Neural progenitor cell (in vitro differentiated cells): ENCODE measurements at regions not wholly inside any gene's neighbourhood (a gene's known extent, or its start where the extent isn't known, plus 50 kb on each side); places are given as distances from the start of the nearest gene placed in this dataset.

ENCODE experiments used
- DNase-seq: peaks from one replicate; pipeline ENCODE4 v3.0.0-alpha.2; 2016; ENCODE audit warnings: low spot score
- H2AFZ ChIP-seq: fragments of 200-600 bp; sonication (generic); replicated peaks from 2 replicates; pipeline ENCODE4 v1.6.1; 2016; ENCODE audit warnings: antibody characterized with exemption
- H3F3A ChIP-seq: fragments of 200-600 bp; sonication (generic); 2 replicates; pipeline ENCODE4 v1.6.1; 2016; ENCODE audit warnings: antibody characterized with exemption, low read depth
- H3K27ac ChIP-seq: fragments of 200-600 bp; sonication (generic); 2 replicates; pipeline ENCODE4 v1.5.1; 2016; ENCODE audit warnings: mild to moderate bottlenecking
- H3K27me3 ChIP-seq: fragments of 200-600 bp; sonication (generic); 2 replicates; pipeline ENCODE4 v1.6.1; 2016; ENCODE audit warnings: mild to moderate bottlenecking, moderate library complexity
- H3K36me3 ChIP-seq: fragments of 200-600 bp; sonication (generic); 2 replicates; pipeline ENCODE4 v1.5.1; 2016
- H3K4me1 ChIP-seq: fragments of 200-600 bp; sonication (generic); 2 replicates; pipeline ENCODE4 v1.6.1; 2016; ENCODE audit warnings: mixed run types
- H3K4me2 ChIP-seq: fragments of 200-600 bp; sonication (generic); 2 replicates; pipeline ENCODE4 v1.6.1; 2016
- H3K4me3 ChIP-seq: fragments of 200-600 bp; sonication (generic); 2 replicates; pipeline ENCODE4 v1.5.1; 2016
- H3K79me2 ChIP-seq: fragments of 200-600 bp; sonication (generic); 2 replicates; pipeline ENCODE4 v1.6.1; 2016; ENCODE audit warnings: low read depth
- H3K9ac ChIP-seq: fragments of 200-600 bp; sonication (generic); 2 replicates; pipeline ENCODE4 v1.6.1; 2016
- H3K9me3 ChIP-seq: fragments of 200-600 bp; sonication (generic); 2 replicates; pipeline ENCODE4 v1.5.1; 2016; ENCODE audit warnings: low read depth
- H4K20me1 ChIP-seq: fragments of 200-600 bp; sonication (generic); 2 replicates; pipeline ENCODE4 v1.6.1; 2016; ENCODE audit warnings: low read depth
- H3K27ac Mint-ChIP-seq: 3 replicates; pipeline ENCODE4 v1.8.0; 2021; ENCODE audit warnings: mixed read lengths
- H3K27me3 Mint-ChIP-seq: 2 replicates; pipeline ENCODE4 v1.8.0; 2022; ENCODE audit warnings: low read depth, mild to moderate bottlenecking, inconsistent platforms, moderate library complexity, mixed read lengths; ENCODE audit not compliant: insufficient read depth
- H3K36me3 Mint-ChIP-seq: 3 replicates; pipeline ENCODE4 v1.8.0; 2021; ENCODE audit warnings: mixed read lengths
- H3K4me1 Mint-ChIP-seq: 3 replicates; pipeline ENCODE4 v1.8.0; 2021; ENCODE audit warnings: mixed read lengths
- H3K4me3 Mint-ChIP-seq: 3 replicates; pipeline ENCODE4 v1.8.0; 2021; ENCODE audit warnings: mild to moderate bottlenecking, moderate library complexity, mixed read lengths
- H3K9me3 Mint-ChIP-seq: 3 replicates; pipeline ENCODE4 v1.8.0; 2020; ENCODE audit warnings: mixed read lengths
- EZH2 ChIP-seq: fragments of 200-600 bp; sonication (generic); IDR thresholded peaks from 2 replicates; pipeline ENCODE4 v1.6.1; 2017; ENCODE audit warnings: antibody characterized with exemption, mild to moderate bottlenecking, moderate library complexity
- EZH2phosphoT487 ChIP-seq: fragments of 200-600 bp; sonication (generic); IDR thresholded peaks from 2 replicates; pipeline ENCODE4 v1.6.1; 2017; ENCODE audit warnings: antibody characterized with exemption
- TF ChIP-seq, protein P1 (sequence below): fragments of 200-600 bp; sonication (generic); IDR thresholded peaks from 2 replicates; pipeline ENCODE4 v1.5.1; 2017; ENCODE audit warnings: antibody characterized with exemption, mild to moderate bottlenecking

DNA sequence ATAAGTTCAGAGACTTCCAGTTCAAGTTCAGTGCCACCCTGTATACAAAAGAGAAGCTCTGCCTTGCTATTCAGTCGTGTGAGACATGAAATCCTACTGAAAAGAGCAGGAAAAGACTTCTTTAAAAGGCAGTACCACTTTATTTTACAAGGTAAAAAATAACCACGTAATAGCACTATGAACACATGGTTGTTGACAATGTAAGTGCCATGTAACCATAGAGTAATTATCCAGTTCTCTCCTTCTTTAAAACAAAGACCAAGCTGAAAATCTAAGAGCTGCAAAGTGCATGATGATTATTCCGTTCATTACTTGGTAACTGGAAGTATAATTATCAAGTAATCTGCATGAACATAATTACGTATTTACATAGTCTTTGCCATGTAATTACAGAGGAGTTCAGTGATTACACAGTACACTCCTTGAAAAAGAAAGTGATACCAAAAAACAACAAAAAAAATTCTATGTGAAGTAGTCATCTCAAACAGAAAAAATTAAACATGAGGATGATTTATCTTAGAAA is 288.7 kb downstream of the EFNB2 start:
- Mint-ChIP-seq H3K36me3 (no peaks in the 10 kb centered on the region), H3K9me3 (no peaks in the 10 kb centered on the region), H3K27me3 (peaks cover 2% of the 10 kb centered on the region), H3K27ac (no peak overlapping the region), H3K4me1 (peaks cover 11% of the 10 kb centered on the region), H3K4me3 (no peak overlapping the region)
- no peak for DNase-seq
- H3K27me3 ChIP-seq: no peaks in the 10 kb centered on the region
- H3K27ac ChIP-seq: no peak overlapping the region
- no peaks in the 10 kb centered on the region for H3K36me3 ChIP-seq
- no peak overlapping the region for H2AFZ ChIP-seq
- no peaks in the 10 kb centered on the region for H3K79me2 ChIP-seq
- H3K4me3 ChIP-seq: no peak overlapping the region
- H3K4me1 ChIP-seq: no peaks in the 10 kb centered on the region
- TF ChIP-seq EZH2: no peak
- no peak for TF ChIP-seq EZH2phosphoT487
- TF ChIP-seq, protein P1, sequence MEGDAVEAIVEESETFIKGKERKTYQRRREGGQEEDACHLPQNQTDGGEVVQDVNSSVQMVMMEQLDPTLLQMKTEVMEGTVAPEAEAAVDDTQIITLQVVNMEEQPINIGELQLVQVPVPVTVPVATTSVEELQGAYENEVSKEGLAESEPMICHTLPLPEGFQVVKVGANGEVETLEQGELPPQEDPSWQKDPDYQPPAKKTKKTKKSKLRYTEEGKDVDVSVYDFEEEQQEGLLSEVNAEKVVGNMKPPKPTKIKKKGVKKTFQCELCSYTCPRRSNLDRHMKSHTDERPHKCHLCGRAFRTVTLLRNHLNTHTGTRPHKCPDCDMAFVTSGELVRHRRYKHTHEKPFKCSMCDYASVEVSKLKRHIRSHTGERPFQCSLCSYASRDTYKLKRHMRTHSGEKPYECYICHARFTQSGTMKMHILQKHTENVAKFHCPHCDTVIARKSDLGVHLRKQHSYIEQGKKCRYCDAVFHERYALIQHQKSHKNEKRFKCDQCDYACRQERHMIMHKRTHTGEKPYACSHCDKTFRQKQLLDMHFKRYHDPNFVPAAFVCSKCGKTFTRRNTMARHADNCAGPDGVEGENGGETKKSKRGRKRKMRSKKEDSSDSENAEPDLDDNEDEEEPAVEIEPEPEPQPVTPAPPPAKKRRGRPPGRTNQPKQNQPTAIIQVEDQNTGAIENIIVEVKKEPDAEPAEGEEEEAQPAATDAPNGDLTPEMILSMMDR: no peak
- H3F3A ChIP-seq: no peaks in the 10 kb centered on the region
- no peak overlapping the region for H3K9ac ChIP-seq
- H4K20me1 ChIP-seq: no peaks in the 10 kb centered on the region
- no peaks in the 10 kb centered on the region for H3K9me3 ChIP-seq
- no peak overlapping the region for H3K4me2 ChIP-seq

DNA sequence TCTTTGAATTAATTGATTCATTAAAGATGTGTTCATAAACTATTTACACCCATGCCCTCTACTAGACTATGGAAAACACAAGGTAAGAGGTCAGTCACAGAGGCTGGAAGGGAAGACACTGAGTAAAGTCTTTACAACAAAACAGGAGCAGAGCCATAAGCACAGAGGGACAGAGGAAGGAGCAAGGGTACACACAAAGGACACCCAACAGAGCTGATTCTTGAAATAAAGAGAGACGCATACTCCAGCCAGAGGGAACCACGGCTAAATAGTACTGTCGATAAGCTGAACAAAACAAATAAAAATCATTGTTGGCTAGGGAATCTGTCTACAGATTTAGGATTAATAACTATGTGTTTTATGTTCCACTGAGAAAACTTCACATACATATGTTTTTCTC is 289.2 kb downstream of the EFNB2 start:
- Histone ChIP-seq H3F3A (no peaks in the 10 kb centered on the region), H3K36me3 (no peaks in the 10 kb centered on the region), H3K27ac (no peak overlapping the region), H3K79me2 (no peaks in the 10 kb centered on the region), H3K4me2 (no peak overlapping the region), H3K9ac (no peak overlapping the region), H3K4me1 (no peaks in the 10 kb centered on the region), H2AFZ (no peak overlapping the region), H3K9me3 (no peaks in the 10 kb centered on the region), H3K4me3 (no peak overlapping the region), H4K20me1 (no peaks in the 10 kb centered on the region), H3K27me3 (no peaks in the 10 kb centered on the region)
- H3K4me3 Mint-ChIP-seq: no peak overlapping the region
- H3K9me3 Mint-ChIP-seq: no peaks in the 10 kb centered on the region
- H3K36me3 Mint-ChIP-seq: no peaks in the 10 kb centered on the region
- peak; percentile 29 for DNase-seq
- H3K4me1 Mint-ChIP-seq: peaks cover 11% of the 10 kb centered on the region
- H3K27me3 Mint-ChIP-seq: peaks cover 2% of the 10 kb centered on the region
- TF ChIP-seq, protein P1: no peak
- no peak for TF ChIP-seq EZH2
- no peak for TF ChIP-seq EZH2phosphoT487
- H3K27ac Mint-ChIP-seq: no peak overlapping the region

DNA sequence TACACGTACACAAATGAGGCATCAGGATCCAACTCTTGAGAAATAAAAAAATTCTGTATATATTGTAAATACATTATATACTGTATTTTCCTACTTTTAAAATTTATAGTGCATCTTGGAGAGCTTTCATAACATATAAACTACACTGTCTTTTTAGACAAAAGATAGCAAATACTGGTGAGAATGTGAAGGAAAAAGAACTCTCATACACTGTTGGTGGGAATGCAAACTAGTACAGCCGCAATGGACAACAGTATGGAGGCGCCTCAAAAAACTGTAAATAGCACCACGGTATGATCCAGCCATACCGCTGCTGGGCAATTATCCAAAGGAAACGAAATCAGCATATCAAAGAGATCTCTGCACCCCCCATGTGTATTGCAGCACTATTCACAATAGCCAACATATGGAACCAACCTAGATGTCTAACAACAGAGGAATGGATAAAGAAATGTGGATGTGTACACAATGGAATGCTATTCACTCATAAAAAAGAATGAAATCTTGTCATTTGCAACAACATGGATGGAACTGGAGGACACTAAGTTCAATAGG is 292.4 kb downstream of the EFNB2 start:
- no peaks in the 10 kb centered on the region for H3K36me3 ChIP-seq
- H3F3A ChIP-seq: no peaks in the 10 kb centered on the region
- no peak overlapping the region for H3K27ac ChIP-seq
- no peak for DNase-seq
- no peak overlapping the region for H3K4me2 ChIP-seq
- H3K9ac ChIP-seq: no peak overlapping the region
- H4K20me1 ChIP-seq: no peaks in the 10 kb centered on the region
- H3K27me3 ChIP-seq: no peaks in the 10 kb centered on the region
- Mint-ChIP-seq H3K36me3 (no peaks in the 10 kb centered on the region), H3K9me3 (no peaks in the 10 kb centered on the region), H3K27me3 (no peaks in the 10 kb centered on the region), H3K4me1 (peaks cover 11% of the 10 kb centered on the region), H3K27ac (no peak overlapping the region), H3K4me3 (no peak overlapping the region)
- no peak overlapping the region for H2AFZ ChIP-seq
- no peaks in the 10 kb centered on the region for H3K79me2 ChIP-seq
- no peaks in the 10 kb centered on the region for H3K4me1 ChIP-seq
- H3K4me3 ChIP-seq: no peak overlapping the region
- TF ChIP-seq EZH2phosphoT487 (no peak), EZH2 (no peak)
- TF ChIP-seq, protein P1: no peak
- H3K9me3 ChIP-seq: no peaks in the 10 kb centered on the region
